ENCODE measurements at regions not wholly inside any gene's neighbourhood (a gene's known extent, or its start where the extent isn't known, plus 50 kb on each side); places are given as distances from the start of the nearest gene placed in this dataset.

GRCh38 chr16:52617591-52617990 lies 70.6 kb upstream of the TOX3 start:
- TF ChIP-seq, protein P1, sequence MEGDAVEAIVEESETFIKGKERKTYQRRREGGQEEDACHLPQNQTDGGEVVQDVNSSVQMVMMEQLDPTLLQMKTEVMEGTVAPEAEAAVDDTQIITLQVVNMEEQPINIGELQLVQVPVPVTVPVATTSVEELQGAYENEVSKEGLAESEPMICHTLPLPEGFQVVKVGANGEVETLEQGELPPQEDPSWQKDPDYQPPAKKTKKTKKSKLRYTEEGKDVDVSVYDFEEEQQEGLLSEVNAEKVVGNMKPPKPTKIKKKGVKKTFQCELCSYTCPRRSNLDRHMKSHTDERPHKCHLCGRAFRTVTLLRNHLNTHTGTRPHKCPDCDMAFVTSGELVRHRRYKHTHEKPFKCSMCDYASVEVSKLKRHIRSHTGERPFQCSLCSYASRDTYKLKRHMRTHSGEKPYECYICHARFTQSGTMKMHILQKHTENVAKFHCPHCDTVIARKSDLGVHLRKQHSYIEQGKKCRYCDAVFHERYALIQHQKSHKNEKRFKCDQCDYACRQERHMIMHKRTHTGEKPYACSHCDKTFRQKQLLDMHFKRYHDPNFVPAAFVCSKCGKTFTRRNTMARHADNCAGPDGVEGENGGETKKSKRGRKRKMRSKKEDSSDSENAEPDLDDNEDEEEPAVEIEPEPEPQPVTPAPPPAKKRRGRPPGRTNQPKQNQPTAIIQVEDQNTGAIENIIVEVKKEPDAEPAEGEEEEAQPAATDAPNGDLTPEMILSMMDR (IDR thresholded peaks at IDR 0.05) = no peak
- TF ChIP-seq EP300 (IDR thresholded peaks at IDR 0.05) (no peak), POLR2A (IDR thresholded peaks at IDR 0.05) (no peak), POLR2AphosphoS5 (IDR thresholded peaks at IDR 0.05) (no peak)

Measured in stomach (tissue), 4 donors.